Ishikawa (cell line): ENCODE measurements at regions not wholly inside any gene's neighbourhood (a gene's known extent, or its start where the extent isn't known, plus 50 kb on each side); places are given as distances from the start of the nearest gene placed in this dataset.

Experiments used
- CEBPB ChIP-seq: IDR thresholded peaks from 2 replicates; pipeline ENCODE4 v1.6.1; 2012
- CREB1 ChIP-seq: IDR thresholded peaks from 2 replicates; pipeline ENCODE4 v1.6.1; 2012; ENCODE audit warnings: low read depth
- EGR1 ChIP-seq: IDR thresholded peaks from 2 replicates; pipeline ENCODE4 v1.6.1; 2012
- EP300 ChIP-seq: IDR thresholded peaks from 2 replicates; pipeline ENCODE4 v1.6.1; 2012; ENCODE audit warnings: borderline replicate concordance
- FOXM1 ChIP-seq: IDR thresholded peaks from 2 replicates; pipeline ENCODE4 v1.6.1; 2012; ENCODE audit warnings: low read depth, borderline replicate concordance
- MAX ChIP-seq: IDR thresholded peaks from 2 replicates; pipeline ENCODE4 v1.6.1; 2012
- RAD21 ChIP-seq: IDR thresholded peaks from 2 replicates; pipeline ENCODE4 v1.6.1; 2012; ENCODE audit warnings: low read depth
- REST ChIP-seq: IDR thresholded peaks from 2 replicates; pipeline ENCODE4 v1.6.1; 2012; ENCODE audit warnings: low read depth, mild to moderate bottlenecking
- TAF1 ChIP-seq: IDR thresholded peaks from 2 replicates; pipeline ENCODE4 v1.6.1; 2012; ENCODE audit warnings: low read depth, mild to moderate bottlenecking
- USF1 ChIP-seq: IDR thresholded peaks from 2 replicates; pipeline ENCODE4 v1.6.1; 2012
- YY1 ChIP-seq: IDR thresholded peaks from 2 replicates; pipeline ENCODE4 v1.6.1; 2012; ENCODE audit warnings: low read depth
- ZBTB7A ChIP-seq: IDR thresholded peaks from 2 replicates; pipeline ENCODE4 v1.6.1; 2012; ENCODE audit warnings: low read depth

- TF ChIP-seq EP300: no peak
- TF ChIP-seq RAD21: no peak
- TF ChIP-seq EGR1: no peak
- no peak for TF ChIP-seq ZBTB7A
- TF ChIP-seq TAF1: no peak
- no peak for TF ChIP-seq FOXM1
- TF ChIP-seq MAX: no peak
- TF ChIP-seq REST: no peak
- TF ChIP-seq CREB1: no peak
- TF ChIP-seq CEBPB: no peak
- TF ChIP-seq USF1: no peak
- TF ChIP-seq YY1: no peak
These were observed 344.3 kb downstream of the CYP26B1 start for GRCh38 chr2:71803398-71803797.
